ENCODE measurements at regions not wholly inside any gene's neighbourhood (a gene's known extent, or its start where the extent isn't known, plus 50 kb on each side); places are given as distances from the start of the nearest gene placed in this dataset.
"Not testable (repeated sequence)": the region's sequence is repeated elsewhere in the genome, so short reads cannot be mapped to it uniquely, and the experiment has no call there.

- H3K4me1 Mint-ChIP-seq; H3K27ac Mint-ChIP-seq; ATAC-seq; CTCF ChIA-PET; H3K4me3 Mint-ChIP-seq; POLR2A ChIA-PET; H3K27me3 Mint-ChIP-seq (ENCODE audit: low read depth); H3K36me3 Mint-ChIP-seq; DNase-seq (ENCODE audit: low spot score): not testable (repeated sequence)
- H3K9me3 Mint-ChIP-seq, result peaks cover 18% of the 10 kb centered on the region; the same call in 1 of the 2 replicates
These were observed 767.0 kb downstream of the LUZP2 start for GRCh38 chr11:25263861-25264260.

- no peaks in the 10 kb centered on the region for H3K4me1 Mint-ChIP-seq
- H3K36me3 Mint-ChIP-seq, result no peaks in the 10 kb centered on the region
- H3K27ac Mint-ChIP-seq, result no peak overlapping the region
- no peak overlapping the region for H3K4me3 Mint-ChIP-seq
- TF ChIP-seq ATF6 (CRISPR knock-in tag; IDR thresholded peaks at IDR 0.05), result no peak
- TF ChIP-seq ZMAT4 (CRISPR knock-in tag; IDR thresholded peaks at IDR 0.05), result no peak
- TF ChIP-seq ZNF671 (CRISPR knock-in tag; IDR thresholded peaks at IDR 0.05), result no peak
- TF ChIP-seq FOXK1 (CRISPR knock-in tag; IDR thresholded peaks at IDR 0.05), result no peak
- no peak for TF ChIP-seq TP53 (CRISPR knock-in tag; IDR thresholded peaks at IDR 0.05)
- TF ChIP-seq ZNF232 (CRISPR knock-in tag; IDR thresholded peaks at IDR 0.05), result no peak
- TF ChIP-seq NFYB (CRISPR knock-in tag; conservative IDR thresholded peaks at IDR 0.05; ENCODE audit: low read depth), result no peak
- no peak for TF ChIP-seq CBFB (CRISPR knock-in tag; IDR thresholded peaks at IDR 0.05; ENCODE audit: low read depth)
- no peak for TF ChIP-seq NR1H2 (CRISPR knock-in tag; IDR thresholded peaks at IDR 0.05)
- no peak for TF ChIP-seq CREM (CRISPR knock-in tag; IDR thresholded peaks at IDR 0.05)
- TF ChIP-seq TEAD4 (CRISPR knock-in tag; IDR thresholded peaks at IDR 0.05), result no peak
- POLR2A ChIA-PET, result no interaction called here
- H3K9me3 Mint-ChIP-seq, result no peaks in the 10 kb centered on the region
- ATAC-seq (no peak), DNase-seq (ENCODE audit: low spot score) (no peak)
- H3K27me3 Mint-ChIP-seq (ENCODE audit: low read depth), result no peaks in the 10 kb centered on the region
- CTCF ChIA-PET, result no interaction called here
These were observed 774.4 kb downstream of the LUZP2 start for GRCh38 chr11:25271301-25271700.

- Mint-ChIP-seq H3K27me3 (ENCODE audit: low read depth) (no peaks in the 10 kb centered on the region), H3K9me3 (no peaks in the 10 kb centered on the region), H3K4me3 (no peak overlapping the region), H3K27ac (no peak overlapping the region), H3K36me3 (no peaks in the 10 kb centered on the region), H3K4me1 (no peaks in the 10 kb centered on the region)
- DNase-seq (ENCODE audit: low spot score) (no peak), ATAC-seq (no peak)
- ChIA-PET POLR2A (no interaction called here), CTCF (no interaction called here)
- TF ChIP-seq E2F1 (CRISPR knock-in tag; IDR thresholded peaks at IDR 0.05), result no peak
- no peak for TF ChIP-seq TCF7 (CRISPR knock-in tag; IDR thresholded peaks at IDR 0.05; ENCODE audit: low read depth)
- no peak for TF ChIP-seq STAT6 (CRISPR knock-in tag; conservative IDR thresholded peaks at IDR 0.05; ENCODE audit: low read depth)
- no peak for TF ChIP-seq ATF6 (CRISPR knock-in tag; IDR thresholded peaks at IDR 0.05)
- no peak for TF ChIP-seq ZNF219 (CRISPR knock-in tag; IDR thresholded peaks at IDR 0.05; ENCODE audit: borderline replicate concordance)
- no peak for TF ChIP-seq MYBL2 (CRISPR knock-in tag; IDR thresholded peaks at IDR 0.05)
- no peak for TF ChIP-seq SP1 (CRISPR knock-in tag; conservative IDR thresholded peaks at IDR 0.05)
- TF ChIP-seq FOXK1 (CRISPR knock-in tag; IDR thresholded peaks at IDR 0.05), result no peak
- TF ChIP-seq FOXP1 (CRISPR knock-in tag; IDR thresholded peaks at IDR 0.05; ENCODE audit: borderline replicate concordance), result no peak
- TF ChIP-seq OVOL2 (CRISPR knock-in tag; IDR thresholded peaks at IDR 0.05; ENCODE audit: borderline replicate concordance), result no peak
- TF ChIP-seq ZBTB43 (CRISPR knock-in tag; IDR thresholded peaks at IDR 0.05), result no peak
- no peak for TF ChIP-seq E2F4 (CRISPR knock-in tag; IDR thresholded peaks at IDR 0.05; ENCODE audit: borderline replicate concordance, low read depth)
- no peak for TF ChIP-seq ATF1 (CRISPR knock-in tag; IDR thresholded peaks at IDR 0.05)
- no peak for TF ChIP-seq NFATC4 (CRISPR knock-in tag; IDR thresholded peaks at IDR 0.05)
These were observed 775.4 kb downstream of the LUZP2 start for GRCh38 chr11:25272214-25272613.
